Right lobe of liver (tissue), 6 donors: ENCODE measurements at regions not wholly inside any gene's neighbourhood (a gene's known extent, or its start where the extent isn't known, plus 50 kb on each side); places are given as distances from the start of the nearest gene placed in this dataset.

Experiments used
- ATAC-seq, 4 donors: fragments of 200-7000 bp; cut with Tn5 transposase; one replicate each; pipeline ENCODE4 v1.9.1; 2020; ENCODE audit warnings: mild to moderate bottlenecking in 4 of 4, moderate library complexity in 4 of 4
- DNase-seq, 3 donors: peaks; one replicate each; pipeline ENCODE4 v3.0.0-alpha.2; 2020
- H3K27ac ChIP-seq, 3 donors: fragments of 200-600 bp; one replicate each; pipeline ENCODE4 v1.8.0; 2022
- H3K27me3 ChIP-seq, 2 donors: fragments of 200-600 bp; one replicate each; pipeline ENCODE4 v1.8.0; 2022
- H3K36me3 ChIP-seq, 4 donors: fragments of 200-600 bp; sonication (generic) in 1 of 4; one replicate each; pipeline versions ENCODE4 v1.5.1 to v1.8.0; 2017 to 2022; ENCODE audit warnings: control low read depth in 1 of 4
- H3K4me1 ChIP-seq, 4 donors: fragments of 200-600 bp; sonication (generic) in 1 of 4; one replicate each; pipeline versions ENCODE4 v1.5.1 to v1.8.0; 2017 to 2022; ENCODE audit warnings: control low read depth in 1 of 4
- H3K4me3 ChIP-seq, 3 donors: fragments of 200-600 bp; one replicate each; pipeline ENCODE4 v1.8.0; 2022
- H3K9me3 ChIP-seq, 4 donors: fragments of 200-600 bp; sonication (generic) in 1 of 4; one replicate each; pipeline versions ENCODE4 v1.5.1 to v1.8.0; 2017 to 2022; ENCODE audit warnings: control low read depth in 1 of 4
- CTCF ChIP-seq, 4 donors: fragments of 200-600 bp in 3 of 4; fragments of 450-650 bp in 1 of 4; IDR thresholded peaks; one replicate each; pipeline versions ENCODE4 v1.5.1 to v1.8.0; 2016 to 2022; ENCODE audit warnings: antibody characterized with exemption in 4 of 4, mild to moderate bottlenecking in 2 of 4
- POLR2A ChIP-seq: fragments of 450-650 bp; IDR thresholded peaks from one replicate; pipeline ENCODE4 v1.6.1; 2017; ENCODE audit warnings: antibody characterized with exemption, mild to moderate bottlenecking
- WGBS: methylation state at CpG from one replicate; pipeline ENCODE4 v1.1.6; 2018; ENCODE audit warnings: low coverage, low lambda C conversion rate; ENCODE audit not compliant: insufficient coverage; ENCODE audit errors: missing lambda C conversion rate; 5-methylcytosine and 5-hydroxymethylcytosine counted together
- intact Hi-C, 2 donors: fragments of 100-400 bp; cut with DNase I; formaldehyde crosslinking; loops; one replicate each; pipeline versions ENCODE4 v1.11.2 to v1.14.1; 2022
- donor health status: DM: no; HTN: yes; CAD: no.
- donor health status: DM: no; HTN: no; CAD: no.
- donor health status: DM: no; HTN: no; CAD: no.
- donor health status: DM: no; HTN: yes; CAD: no.
- donor health status: DM: no; HTN: yes; CAD: no.

- intact Hi-C loops = no loop called here
- TF ChIP-seq CTCF (IDR thresholded peaks at IDR 0.05) (no peak), POLR2A (no peak)
- Histone ChIP-seq H3K9me3 (peaks cover 0 to 3% (median 0%) of the 10 kb centered on the region in 4 donors), H3K4me1 (no peaks in the 10 kb centered on the region), H3K27ac (no peak overlapping the region), H3K4me3 (no peak overlapping the region), H3K36me3 (no peaks in the 10 kb centered on the region), H3K27me3 (no peaks in the 10 kb centered on the region)
- WGBS = 69% methylated on average over 6 of the region's 9 CpGs
- no peak for ATAC-seq
- DNase-seq = no peak
Observed at GRCh38 chr18:7381307-7381706, 150.4 kb downstream of the LRRC30 start.

GRCh38 chr18:7382328-7383001, 151.6 kb downstream of the LRRC30 start:
- Histone ChIP-seq H3K4me3 (no peak overlapping the region), H3K36me3 (no peaks in the 10 kb centered on the region), H3K27me3 (no peaks in the 10 kb centered on the region), H3K9me3 (peaks cover 0 to 3% (median 0%) of the 10 kb centered on the region in 4 donors), H3K4me1 (no peaks in the 10 kb centered on the region), H3K27ac (no peak overlapping the region)
- WGBS = 51% methylated on average over 4 of the region's 5 CpGs
- ATAC-seq (no peak), DNase-seq (no peak)
- intact Hi-C loops = no loop called here
- TF ChIP-seq POLR2A (no peak), CTCF (IDR thresholded peaks at IDR 0.05) (no peak)

- H3K4me3 ChIP-seq = no peak overlapping the region
- TF ChIP-seq CTCF (IDR thresholded peaks at IDR 0.05) (no peak), POLR2A (no peak)
- WGBS = 57% methylated on average over 13 of the region's 17 CpGs
- intact Hi-C loops = no loop called here
- ATAC-seq (no peak), DNase-seq (no peak)
- H3K9me3 ChIP-seq = no peaks in the 10 kb centered on the region
- no peaks in the 10 kb centered on the region for H3K36me3 ChIP-seq
- no peak overlapping the region for H3K27ac ChIP-seq
- H3K27me3 ChIP-seq = no peaks in the 10 kb centered on the region
- no peaks in the 10 kb centered on the region for H3K4me1 ChIP-seq
Observed at GRCh38 chr18:7383002-7383980, 152.4 kb downstream of the LRRC30 start.

- TF ChIP-seq CTCF (IDR thresholded peaks at IDR 0.05) (no peak), POLR2A (no peak)
- Histone ChIP-seq H3K4me3 (no peak overlapping the region), H3K9me3 (no peaks in the 10 kb centered on the region), H3K4me1 (no peaks in the 10 kb centered on the region), H3K36me3 (no peaks in the 10 kb centered on the region), H3K27me3 (no peaks in the 10 kb centered on the region), H3K27ac (no peak overlapping the region)
- WGBS = 39% methylated on average over 5 of the region's 5 CpGs
- ATAC-seq = no peak
- intact Hi-C loops = no loop called here
- DNase-seq = no peak
Observed at GRCh38 chr18:7388741-7389140, 157.9 kb downstream of the LRRC30 start.
